ENCODE measurements at regions not wholly inside any gene's neighbourhood (a gene's known extent, or its start where the extent isn't known, plus 50 kb on each side); places are given as distances from the start of the nearest gene placed in this dataset.

DNA sequence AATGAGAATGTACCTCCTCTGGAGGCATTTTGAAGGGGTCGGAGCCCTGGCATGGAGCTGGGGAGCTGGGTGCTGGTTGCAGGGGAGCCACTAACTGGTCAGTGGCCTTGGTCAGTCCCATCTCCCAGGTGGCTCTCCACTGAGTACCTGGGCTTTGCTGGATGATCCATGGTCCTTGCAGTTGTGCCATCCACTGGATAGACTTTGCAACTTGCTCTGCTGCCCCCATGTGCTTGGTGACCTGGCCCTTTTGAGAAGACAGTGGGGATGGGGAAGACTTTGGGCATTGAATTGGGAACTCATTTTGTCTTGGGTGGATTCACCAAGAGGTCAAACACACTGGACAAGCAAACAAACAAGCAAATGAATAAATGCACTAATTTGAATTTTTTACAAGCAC is 263.9 kb downstream of the MYCN start:
- Histone ChIP-seq H3K79me1 (ENCODE audit: low read depth, low read length) (no peaks in the 10 kb centered on the region; the same call in 1 of the 2 replicates), H2AFZ (ENCODE audit: low read length) (no peak overlapping the region), H3K4me1 (replicated peaks in 1 of 4; ENCODE audit: control insufficient read depth in 3 of 4, insufficient read depth in 4 of 4, low read length in 3 of 4) (peaks cover 0 to 2% (median under 1%) of the 10 kb centered on the region in 4 experiments; a peak in 3 of 7 replicates), H3K4me2 (ENCODE audit: insufficient read depth in 1 of 2, low read depth in 2 of 2, low read length in 2 of 2) (no peak overlapping the region), H3K79me2 (ENCODE audit: control insufficient read depth in 1 of 2, insufficient read depth in 2 of 2, low read length in 2 of 2) (no peaks in the 10 kb centered on the region), H2BK20ac (ENCODE audit: low read length) (no peak overlapping the region), H4K8ac (ENCODE audit: extremely low read depth, insufficient read depth, low read length) (no peak overlapping the region), H2BK120ac (replicated peaks; ENCODE audit: low read depth, low read length) (no peak overlapping the region), H2AK5ac (ENCODE audit: low read depth, low read length) (no peak overlapping the region; the same call in 1 of the 2 replicates), H3K27me3 (replicated peaks in 1 of 4; ENCODE audit: control insufficient read depth in 3 of 4, extremely low read depth in 1 of 4, insufficient read depth in 3 of 4, low read length in 3 of 4) (no peaks in the 10 kb centered on the region), H3K18ac (ENCODE audit: extremely low read depth, low read length) (no peak overlapping the region), H3K4ac (replicated peaks; ENCODE audit: insufficient read length, low read depth, low read length) (no peak overlapping the region), H3K9ac (replicated peaks in 1 of 4; ENCODE audit: extremely low read depth in 1 of 4, low read depth in 3 of 4, low read length in 3 of 4) (no peak overlapping the region), H2BK15ac (ENCODE audit: low read length) (0 out of 2 replicates have a peak overlapping the region, but pooled peaks have one; percentile 40), H4K20me1 (replicated peaks in 1 of 2; ENCODE audit: control insufficient read depth in 1 of 2, insufficient read depth in 2 of 2, low read length in 2 of 2) (no peaks in the 10 kb centered on the region), H3K56ac (replicated peaks; ENCODE audit: insufficient read length, low read depth, low read length) (no peak overlapping the region), H3K36me3 (ENCODE audit: control insufficient read depth in 2 of 4, insufficient read depth in 4 of 4, low read length in 3 of 4) (no peaks in the 10 kb centered on the region), H2BK12ac (ENCODE audit: low read depth, low read length) (no peak overlapping the region), H3K27ac (ENCODE audit: low read depth, low read length) (no peak overlapping the region), H3K14ac (ENCODE audit: insufficient read length) (no peak overlapping the region), H4K5ac (ENCODE audit: insufficient read length, low read depth, low read length) (no peak overlapping the region), H3K23me2 (ENCODE audit: low read depth, low read length) (no peaks in the 10 kb centered on the region), H3K23ac (ENCODE audit: insufficient read length) (no peak overlapping the region), H3K4me3 (ENCODE audit: extremely low read depth in 1 of 4, insufficient read depth in 2 of 4, low read depth in 3 of 4, low read length in 4 of 4) (no peak overlapping the region), H2BK5ac (ENCODE audit: low read depth, low read length) (no peak overlapping the region), H4K91ac (replicated peaks; ENCODE audit: insufficient read length, low read length) (no peak overlapping the region), H3K9me3 (ENCODE audit: insufficient read depth in 2 of 2, low read depth in 1 of 2, low read length in 1 of 2) (no peaks in the 10 kb centered on the region)
- no peak for TF ChIP-seq CBX8 (IDR thresholded peaks at IDR 0.05; ENCODE audit: borderline replicate concordance, low read depth, low read length)
- DNase-seq (ENCODE audit: low read depth in 1 of 2, low spot score in 2 of 2) (no peak), FAIRE-seq (no peak)
- WGBS, 2 experiments (ENCODE audit: extremely low coverage in 1 of 2, insufficient coverage in 1 of 2, insufficient read length in 1 of 2, insufficient replicate concordance in 2 of 2, low coverage in 1 of 2, low lambda C conversion rate in 2 of 2, missing lambda C conversion rate in 1 of 2) = 79% methylated on average over 1 of the region's 1 CpG; no CpG with 5 or more reads in 1 of the 2 experiments
- ChIA-PET POLR2A (ENCODE audit: partially characterized antibody) (no interaction called here), CTCF (ENCODE audit: partially characterized antibody) (interaction anchor here (2.2 kb wide), 1 partner anchor 11 kb away, joined by 7 read pairs; no protein-coding TSS in a partner anchor)

Measured in H1 (cell line).